ENCODE measurements at regions not wholly inside any gene's neighbourhood (a gene's known extent, or its start where the extent isn't known, plus 50 kb on each side); places are given as distances from the start of the nearest gene placed in this dataset.
A peak's percentile ranks its signal among the peaks of the same experiment; 100 is the strongest.

GRCh38 chr5:174327317-174327864, 281.9 kb downstream of the NSG2 start:
- H3K4me3 ChIP-seq (ENCODE audit: low read depth, low read length) = no peak overlapping the region
- peak; percentile 72 for TF ChIP-seq CTCF (IDR thresholded peaks at IDR 0.05; ENCODE audit: borderline replicate concordance, insufficient read depth, low read depth, low read length)

GRCh38 chr5:174327896-174328295, 282.4 kb downstream of the NSG2 start:
- no peak overlapping the region for H3K4me3 ChIP-seq (ENCODE audit: low read depth, low read length)
- no peak for TF ChIP-seq CTCF (IDR thresholded peaks at IDR 0.05; ENCODE audit: borderline replicate concordance, insufficient read depth, low read depth, low read length)

- H3K4me3 ChIP-seq (ENCODE audit: low read depth, low read length) = no peak overlapping the region
- no peak for TF ChIP-seq CTCF (IDR thresholded peaks at IDR 0.05; ENCODE audit: borderline replicate concordance, insufficient read depth, low read depth, low read length)
Observed at GRCh38 chr5:174328631-174329299, 283.3 kb downstream of the NSG2 start.

GRCh38 chr5:174329738-174330137, 284.2 kb downstream of the NSG2 start:
- no peak for TF ChIP-seq CTCF (IDR thresholded peaks at IDR 0.05; ENCODE audit: borderline replicate concordance, insufficient read depth, low read depth, low read length)

GRCh38 chr5:174335682-174336364, 290.3 kb downstream of the NSG2 start:
- TF ChIP-seq CTCF (IDR thresholded peaks at IDR 0.05; ENCODE audit: borderline replicate concordance, insufficient read depth, low read depth, low read length) = no peak
- H3K4me3 ChIP-seq (ENCODE audit: low read depth, low read length) = no peak overlapping the region

More at GRCh38 chr5:174329738-174330137, 284.2 kb downstream of the NSG2 start:
- no peak overlapping the region for H3K4me3 ChIP-seq (ENCODE audit: low read depth, low read length)

GRCh38 chr5:174336479-174336878, 291.0 kb downstream of the NSG2 start:
- no peak for TF ChIP-seq CTCF (IDR thresholded peaks at IDR 0.05; ENCODE audit: borderline replicate concordance, insufficient read depth, low read depth, low read length)
- no peak overlapping the region for H3K4me3 ChIP-seq (ENCODE audit: low read depth, low read length)
